Left ventricle myocardium inferior (tissue), 1 donor: ENCODE measurements at regions not wholly inside any gene's neighbourhood (a gene's known extent, or its start where the extent isn't known, plus 50 kb on each side); places are given as distances from the start of the nearest gene placed in this dataset.
A peak's percentile ranks its signal among the peaks of the same experiment; 100 is the strongest.

Experiments used
- DNase-seq: peaks from one replicate; pipeline ENCODE4 v3.0.0-alpha.2; 2020
- H3K27ac ChIP-seq: fragments of 200-600 bp; replicated peaks from 2 replicates; pipeline ENCODE4 v1.8.0; 2021
- H3K27me3 ChIP-seq: fragments of 200-600 bp; 2 replicates; pipeline ENCODE4 v1.8.0; 2021; ENCODE audit warnings: low read depth
- H3K36me3 ChIP-seq: fragments of 200-600 bp; 2 replicates; pipeline ENCODE4 v1.8.0; 2021
- H3K4me1 ChIP-seq: fragments of 200-600 bp; 2 replicates; pipeline ENCODE4 v1.8.0; 2021
- H3K4me3 ChIP-seq: fragments of 200-600 bp; 2 replicates; pipeline ENCODE4 v1.8.0; 2021; ENCODE audit warnings: mild to moderate bottlenecking, moderate library complexity
- H3K9me3 ChIP-seq: fragments of 200-600 bp; replicated peaks from 2 replicates; pipeline ENCODE4 v1.8.0; 2021
- CTCF ChIP-seq: fragments of 200-600 bp; IDR thresholded peaks from 2 replicates; pipeline ENCODE4 v1.8.0; 2021; ENCODE audit warnings: antibody characterized with exemption, mild to moderate bottlenecking, borderline replicate concordance
- intact Hi-C: fragments of 100-400 bp; cut with micrococcal nuclease; formaldehyde crosslinking; loops from one replicate; pipeline ENCODE4 v1.11.0; 2022
- donor health status: DM: no; HTN: yes; CAD: no; lungs with severe emphysema.

- no peaks in the 10 kb centered on the region for H3K36me3 ChIP-seq
- DNase-seq: no peak
- intact Hi-C loops: no loop called here
Observed at GRCh38 chr1:234976861-234977680, 151.6 kb downstream of the TOMM20 start.

GRCh38 chr1:234975941-234976860 lies 152.4 kb downstream of the TOMM20 start:
- Histone ChIP-seq H3K27me3 (no peaks in the 10 kb centered on the region), H3K4me1 (peaks cover 54% of the 10 kb centered on the region), H3K36me3 (no peaks in the 10 kb centered on the region), H3K4me3 (no peak overlapping the region), H3K27ac (peak overlapping the region; percentile 89), H3K9me3 (no peaks in the 10 kb centered on the region)
- TF ChIP-seq CTCF: no peak
- intact Hi-C loops: no loop called here
- DNase-seq: no peak

More at GRCh38 chr1:234976861-234977680, 151.6 kb downstream of the TOMM20 start:
- TF ChIP-seq CTCF: no peak
- Histone ChIP-seq H3K4me1 (peaks cover 57% of the 10 kb centered on the region), H3K9me3 (no peaks in the 10 kb centered on the region), H3K4me3 (no peak overlapping the region), H3K27ac (peak overlapping the region; percentile 89), H3K27me3 (no peaks in the 10 kb centered on the region)

DNA sequence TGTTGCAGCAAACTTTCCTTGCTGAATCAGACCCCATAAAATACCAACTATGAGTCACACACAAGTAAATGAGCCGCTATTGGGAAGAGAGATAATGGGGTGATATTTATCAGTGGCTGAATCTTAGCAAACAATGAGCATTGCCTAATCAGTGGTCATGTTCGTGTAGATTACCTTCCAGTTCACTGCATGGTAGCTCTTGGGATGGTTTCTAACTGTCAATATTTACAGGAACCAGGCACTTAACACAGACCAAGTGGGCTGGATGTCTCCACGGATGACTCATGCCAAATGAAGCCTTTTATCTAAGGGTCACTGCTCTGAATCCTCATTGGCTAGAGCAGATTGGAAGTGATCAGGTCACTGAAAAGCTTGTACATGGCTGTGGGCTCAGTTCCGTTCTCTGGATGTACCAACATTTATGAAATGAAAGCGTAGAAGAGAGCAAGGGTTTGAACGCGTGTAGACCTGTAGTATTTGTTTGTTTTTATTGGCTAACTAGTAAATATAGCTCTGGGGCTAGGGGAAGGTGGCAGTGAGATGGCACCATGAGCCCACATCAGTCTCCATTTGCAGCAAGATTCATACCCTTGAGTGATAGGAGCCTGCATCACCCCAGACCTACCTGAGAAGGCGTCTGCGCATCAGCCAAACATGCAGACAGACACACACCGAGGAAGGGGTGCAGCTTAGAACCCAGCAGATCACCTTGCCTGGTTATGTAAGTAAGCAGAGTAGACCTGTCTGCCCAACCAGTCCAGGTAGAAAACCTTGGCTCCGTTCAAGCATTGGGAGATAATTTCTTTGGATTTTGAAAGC lies 153.3 kb downstream of the TOMM20 start:
- no peaks in the 10 kb centered on the region for H3K27me3 ChIP-seq
- H3K36me3 ChIP-seq: no peaks in the 10 kb centered on the region

DNA sequence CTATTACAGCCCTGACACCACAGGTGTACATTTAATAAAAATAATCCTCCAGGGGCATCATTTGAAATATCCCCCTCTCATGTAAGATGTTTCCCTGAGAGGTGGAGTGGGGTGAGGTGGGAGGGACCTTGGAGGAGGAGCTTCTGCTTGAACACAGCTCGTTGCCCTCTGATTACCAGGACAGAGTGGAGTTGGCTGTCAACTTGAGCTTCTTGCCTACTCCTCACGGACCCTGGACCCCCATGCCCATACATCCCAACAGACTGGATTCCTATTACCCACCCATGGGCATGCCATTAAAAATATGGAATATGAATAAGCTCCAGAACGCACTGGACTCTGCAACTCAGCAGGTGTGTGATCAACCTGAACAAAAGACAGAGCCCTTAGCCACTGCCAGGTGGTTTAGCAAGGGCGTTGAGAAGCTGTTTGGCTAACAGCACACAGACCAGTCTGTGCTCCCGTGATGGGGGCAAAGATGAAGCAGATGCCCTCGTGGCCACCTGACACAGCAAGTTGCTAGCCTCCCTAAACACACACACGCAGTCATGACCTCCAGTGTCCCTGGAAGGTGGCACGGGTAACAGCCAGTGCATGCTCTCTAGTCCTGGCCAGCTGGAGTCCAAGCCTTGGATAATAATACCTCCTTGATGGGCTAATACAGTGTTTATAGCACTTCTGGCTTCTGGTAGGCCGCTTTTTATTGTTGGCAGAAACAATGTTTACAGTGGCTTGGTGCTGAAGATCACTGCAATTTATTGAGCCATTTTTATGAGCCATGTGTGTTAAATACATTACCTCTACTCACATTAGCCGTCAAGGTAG lies 155.0 kb downstream of the TOMM20 start:
- TF ChIP-seq CTCF: no peak
- Histone ChIP-seq H3K4me3 (no peak overlapping the region), H3K9me3 (no peaks in the 10 kb centered on the region), H3K36me3 (no peaks in the 10 kb centered on the region), H3K27me3 (no peaks in the 10 kb centered on the region), H3K4me1 (peaks cover 53% of the 10 kb centered on the region), H3K27ac (no peak overlapping the region)
- DNase-seq: no peak
- intact Hi-C loops: no loop called here

More for the DNA sequence above, 153.3 kb downstream of the TOMM20 start:
- Histone ChIP-seq H3K27ac (peak overlapping the region; percentile 89), H3K9me3 (no peaks in the 10 kb centered on the region), H3K4me3 (no peak overlapping the region), H3K4me1 (peaks cover 54% of the 10 kb centered on the region)
- TF ChIP-seq CTCF: no peak
- DNase-seq: no peak
- intact Hi-C loops: no loop called here
